HG02759 (cell line): ENCODE measurements at regions not wholly inside any gene's neighbourhood (a gene's known extent, or its start where the extent isn't known, plus 50 kb on each side); places are given as distances from the start of the nearest gene placed in this dataset.
A peak's percentile ranks its signal among the peaks of the same experiment; 100 is the strongest.

Source experiments
- ATAC-seq: cut with Tn5 transposase; IDR thresholded peaks from one replicate; pipeline ENCODE4 v1.9.1; 2021; ENCODE audit warnings: mild to moderate bottlenecking, moderate library complexity; ENCODE audit not compliant: unreplicated experiment

DNA sequence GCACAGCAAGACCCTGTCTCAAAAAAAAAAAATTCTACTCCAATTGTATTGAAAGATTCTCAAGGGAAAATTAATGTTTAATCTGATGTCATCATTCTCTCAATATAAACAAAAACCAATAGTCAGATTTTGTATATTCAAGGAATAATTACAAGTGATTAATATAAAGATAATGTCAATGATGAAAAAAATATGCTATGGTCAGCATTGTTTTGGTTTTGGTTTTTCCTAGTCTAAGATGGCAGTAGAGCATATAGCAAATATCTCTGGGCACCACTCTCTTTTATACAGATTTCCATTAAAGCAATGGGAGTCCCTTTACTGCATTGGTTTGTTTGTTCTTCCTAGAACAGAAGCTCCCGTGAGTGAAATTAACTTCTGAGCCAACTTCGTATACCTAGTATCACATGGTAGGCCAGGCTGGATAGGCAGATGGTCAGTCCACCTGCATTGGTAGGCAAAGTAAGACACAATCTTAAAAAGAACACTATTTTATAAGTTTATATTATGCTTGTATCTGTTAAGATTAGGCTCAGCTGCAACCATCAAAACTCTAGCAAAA lies 523.8 kb upstream of the JARID2 start:
- no peak for ATAC-seq

DNA sequence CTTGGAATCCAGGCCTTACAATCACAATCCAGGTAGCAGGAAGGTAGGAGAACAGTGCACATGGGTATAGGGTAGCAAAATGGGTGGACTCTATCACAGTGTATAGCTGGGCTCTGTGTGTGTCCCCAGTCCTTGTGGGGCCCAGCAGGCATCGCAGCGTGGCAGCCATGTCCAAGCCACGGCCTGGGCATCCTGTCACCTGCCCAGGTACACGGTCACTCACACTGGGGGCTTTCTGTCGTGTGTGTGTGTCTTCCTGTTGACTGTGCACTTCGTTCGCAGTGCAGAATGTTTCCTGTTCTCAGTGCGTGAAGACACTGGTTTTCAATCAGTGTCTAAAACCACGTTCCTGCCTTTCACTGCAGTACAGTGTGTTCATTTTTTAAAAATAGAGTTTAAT lies 523.2 kb upstream of the JARID2 start:
- ATAC-seq: no peak

DNA sequence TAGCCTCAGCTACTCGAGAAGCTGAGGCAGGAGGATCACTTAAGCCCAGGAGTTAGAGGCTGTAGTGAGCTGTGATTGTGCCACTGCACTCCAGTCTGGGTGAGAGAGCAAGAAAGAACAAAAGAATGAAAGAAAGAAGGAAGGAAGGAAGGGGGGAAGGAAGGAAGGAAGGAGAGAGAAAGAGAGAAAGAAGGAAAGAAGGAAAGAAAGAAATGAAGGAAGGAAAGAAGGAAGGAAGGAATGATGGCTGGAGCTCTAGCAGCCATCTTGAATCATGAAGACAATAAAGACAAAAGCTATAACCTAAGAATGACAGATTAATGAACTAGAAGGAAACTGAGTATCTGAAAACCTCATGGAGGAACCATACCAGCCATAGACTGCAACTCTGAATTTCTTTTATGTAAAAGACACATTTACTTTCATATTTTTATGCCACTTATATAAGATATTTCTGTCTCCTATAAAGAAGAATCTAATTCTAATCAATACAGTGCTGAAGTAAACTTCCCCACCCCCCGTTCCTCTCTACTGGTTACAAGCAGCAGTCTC lies 522.3 kb upstream of the JARID2 start:
- ATAC-seq: no peak

DNA sequence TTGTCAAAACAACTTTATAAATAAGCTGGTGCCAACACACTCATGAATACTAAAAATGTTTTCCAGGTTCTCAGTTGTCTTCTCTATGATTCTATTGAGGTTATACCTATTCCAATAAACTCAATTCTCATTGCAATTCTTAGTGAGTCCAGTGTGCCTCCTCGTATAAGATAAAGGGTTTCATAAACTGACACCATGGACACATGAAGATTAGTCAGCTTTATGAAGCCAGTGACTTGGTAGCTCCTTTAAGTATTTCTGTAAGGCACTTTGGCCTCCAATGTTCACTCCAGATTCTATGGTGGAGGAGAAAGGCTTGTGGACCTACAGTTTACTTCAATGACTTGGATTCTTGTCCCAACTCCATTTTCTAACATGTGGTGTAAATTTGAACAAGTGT lies 521.3 kb upstream of the JARID2 start:
- ATAC-seq: no peak

DNA sequence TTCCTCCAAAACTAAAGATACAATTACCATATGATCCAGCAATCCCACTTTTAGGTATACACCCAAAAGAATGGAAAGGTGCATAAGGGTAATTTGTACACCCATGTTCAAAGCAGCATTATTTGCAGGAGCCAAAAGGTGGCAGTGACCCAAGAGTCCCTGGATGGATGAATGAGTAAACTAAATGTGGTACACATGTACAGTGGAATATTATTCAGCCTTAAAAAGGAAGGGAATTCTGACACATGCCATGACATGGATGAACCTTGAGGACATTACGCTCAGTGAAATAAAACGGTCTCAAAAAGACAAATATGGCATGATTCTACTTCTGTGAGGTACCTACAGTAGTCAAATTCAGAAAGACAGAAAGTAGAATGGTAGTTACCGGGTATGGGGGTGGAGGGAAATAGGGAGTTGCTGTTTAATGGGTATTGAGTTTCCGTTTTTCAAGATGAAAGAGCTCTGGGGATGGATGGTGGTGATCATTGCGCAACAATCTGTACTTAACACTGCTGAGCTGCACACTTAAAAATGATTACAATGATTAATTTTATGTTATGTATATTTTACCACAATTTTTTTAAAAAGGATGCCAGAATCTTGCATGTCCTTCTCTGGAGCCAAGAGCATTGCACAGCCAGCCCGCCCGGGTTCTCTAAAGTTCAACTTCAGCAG lies 518.9 kb upstream of the JARID2 start:
- ATAC-seq: no peak

DNA sequence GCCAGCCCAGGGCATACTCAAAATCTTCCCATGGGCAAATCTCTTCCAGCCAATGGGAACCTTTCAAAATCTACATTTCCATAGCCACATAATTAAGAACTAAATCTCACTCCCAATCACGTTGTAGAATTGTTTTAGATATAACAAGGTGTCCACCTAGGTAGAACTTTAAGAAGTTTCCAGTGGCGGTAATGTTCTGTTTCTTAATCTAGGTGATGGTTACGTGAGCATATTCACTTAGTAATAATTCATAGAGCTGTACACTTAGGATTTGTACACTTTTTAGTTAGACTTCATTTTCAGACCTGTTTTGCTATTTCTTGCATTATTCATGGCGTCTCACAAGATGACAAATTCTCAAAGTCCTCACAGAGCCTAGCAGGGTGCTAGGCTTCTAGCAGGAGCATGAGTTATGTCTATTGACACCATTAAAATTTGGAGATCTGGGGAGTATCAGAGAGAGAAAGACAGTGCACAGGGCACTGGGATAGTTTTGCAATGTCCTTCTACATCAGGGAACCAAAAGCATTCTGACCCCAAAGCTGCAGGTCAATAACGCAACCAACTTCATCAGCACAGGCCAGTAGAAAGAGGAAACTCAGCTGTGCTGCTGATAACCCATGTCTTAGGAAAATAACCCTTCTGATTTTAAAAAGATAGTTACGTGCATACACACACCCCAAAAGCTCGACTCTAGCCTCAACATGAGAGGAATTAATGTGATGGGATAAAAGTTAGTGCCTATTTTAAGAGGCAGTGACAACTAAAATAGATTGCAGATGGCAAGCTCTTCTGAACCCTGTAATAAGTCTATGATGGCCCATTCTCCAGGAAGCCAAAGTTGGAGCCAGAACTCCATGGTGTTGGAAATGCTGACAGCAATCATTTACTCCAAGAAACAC lies 518.1 kb upstream of the JARID2 start:
- ATAC-seq: no peak

DNA sequence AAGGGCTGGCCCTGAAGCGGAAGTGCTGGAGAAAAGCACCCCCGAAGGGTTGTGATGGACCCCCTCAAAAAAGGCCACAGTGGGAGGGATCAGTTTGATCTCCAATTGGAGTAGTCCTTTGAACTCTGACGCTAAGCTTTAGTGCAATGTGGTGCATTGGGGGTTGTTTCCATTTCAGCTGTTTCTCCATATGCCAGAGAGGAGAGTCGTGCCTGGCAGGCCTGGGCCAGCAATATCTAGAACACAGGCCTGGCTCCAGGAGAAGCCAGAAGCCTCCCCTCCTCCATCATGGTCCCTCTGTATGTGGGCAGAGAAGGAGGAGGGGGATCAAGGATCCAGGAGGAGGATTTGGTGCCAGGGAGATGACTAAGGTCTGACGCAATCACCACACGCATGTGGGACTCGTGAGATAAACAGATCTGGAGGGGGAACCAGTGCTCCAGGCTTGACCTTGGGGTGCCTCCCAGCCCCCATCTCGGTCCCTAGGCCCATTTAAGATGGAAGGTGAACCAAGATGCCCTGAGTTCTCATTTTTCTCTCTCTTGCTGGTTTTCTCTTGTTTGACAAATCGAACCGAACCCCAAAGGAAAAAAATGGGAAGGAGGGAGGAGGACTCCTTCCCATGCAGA lies 517.4 kb upstream of the JARID2 start:
- ATAC-seq: no peak

DNA sequence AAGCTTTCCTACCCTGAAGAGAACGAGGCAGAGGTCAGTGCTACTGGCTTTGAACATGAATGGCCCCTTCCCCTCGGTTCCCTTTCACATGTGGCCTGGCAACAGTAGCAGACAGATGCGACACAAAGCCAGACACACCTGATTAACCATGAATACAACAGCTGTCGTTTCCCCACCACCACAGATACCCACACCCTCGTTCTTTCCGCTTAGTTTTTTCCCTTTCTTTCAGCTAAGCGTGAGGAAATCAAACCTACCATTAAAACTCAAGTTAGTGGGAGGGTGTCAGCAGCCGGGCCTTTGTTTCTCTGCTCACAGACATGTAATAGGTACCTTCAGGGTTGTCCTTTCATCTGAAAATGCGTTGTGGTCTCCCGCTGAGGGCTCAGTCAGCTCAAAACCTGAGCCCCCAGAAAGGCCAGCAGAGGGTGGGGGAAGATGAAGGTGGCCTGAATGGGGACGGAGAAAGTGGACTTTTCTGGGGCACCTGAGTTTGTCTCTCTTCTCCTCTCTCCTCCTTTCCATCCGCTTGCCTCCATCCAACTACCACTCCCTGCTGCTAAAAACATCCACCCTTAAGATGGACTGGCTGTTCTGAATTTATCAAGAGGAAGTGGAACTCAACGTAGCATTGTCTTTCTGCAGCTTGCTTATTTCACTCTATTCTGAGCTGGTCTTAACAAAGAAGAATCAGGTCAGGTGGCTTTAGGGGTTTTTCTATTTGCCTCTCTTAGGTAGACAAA lies 516.6 kb upstream of the JARID2 start:
- ATAC-seq: peak; percentile 63

DNA sequence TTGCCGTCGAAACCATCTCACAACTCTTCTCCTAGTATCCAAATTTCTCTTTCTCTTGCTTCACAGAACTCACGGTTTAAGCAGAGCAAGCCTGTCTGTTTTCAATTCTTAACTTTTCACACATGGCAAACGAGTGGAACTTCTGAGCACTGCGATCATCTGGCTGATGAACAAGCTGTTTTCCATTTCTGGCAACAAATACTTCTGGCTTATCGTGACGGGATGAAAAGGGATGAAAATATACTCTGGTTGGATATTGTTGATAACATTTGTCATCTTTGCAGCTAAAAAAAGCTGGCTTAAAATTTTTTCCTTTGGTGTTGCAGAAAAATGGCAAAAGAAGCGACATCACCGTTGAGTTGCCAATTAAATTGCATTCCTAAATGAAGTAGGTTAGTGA lies 515.2 kb upstream of the JARID2 start:
- ATAC-seq: no peak

DNA sequence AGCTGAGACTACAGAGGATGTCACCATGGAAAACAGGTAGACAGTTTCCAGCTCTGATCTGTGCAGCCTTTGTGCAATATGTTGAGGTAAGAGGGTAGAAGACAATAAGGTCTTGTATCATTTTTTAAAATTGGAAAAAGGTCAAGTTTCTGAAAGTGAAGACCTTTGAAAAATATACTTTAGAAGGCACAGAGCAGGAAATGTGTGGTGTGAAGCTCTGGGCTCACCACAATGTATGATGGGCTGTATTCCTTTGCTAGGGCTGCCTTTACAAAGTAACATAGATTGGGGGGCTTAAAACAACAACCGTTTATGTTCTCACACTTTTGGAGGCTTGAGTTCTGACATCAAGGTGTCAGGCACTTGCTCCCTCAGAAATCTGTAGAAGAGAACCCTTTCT lies 514.3 kb upstream of the JARID2 start:
- no peak for ATAC-seq

DNA sequence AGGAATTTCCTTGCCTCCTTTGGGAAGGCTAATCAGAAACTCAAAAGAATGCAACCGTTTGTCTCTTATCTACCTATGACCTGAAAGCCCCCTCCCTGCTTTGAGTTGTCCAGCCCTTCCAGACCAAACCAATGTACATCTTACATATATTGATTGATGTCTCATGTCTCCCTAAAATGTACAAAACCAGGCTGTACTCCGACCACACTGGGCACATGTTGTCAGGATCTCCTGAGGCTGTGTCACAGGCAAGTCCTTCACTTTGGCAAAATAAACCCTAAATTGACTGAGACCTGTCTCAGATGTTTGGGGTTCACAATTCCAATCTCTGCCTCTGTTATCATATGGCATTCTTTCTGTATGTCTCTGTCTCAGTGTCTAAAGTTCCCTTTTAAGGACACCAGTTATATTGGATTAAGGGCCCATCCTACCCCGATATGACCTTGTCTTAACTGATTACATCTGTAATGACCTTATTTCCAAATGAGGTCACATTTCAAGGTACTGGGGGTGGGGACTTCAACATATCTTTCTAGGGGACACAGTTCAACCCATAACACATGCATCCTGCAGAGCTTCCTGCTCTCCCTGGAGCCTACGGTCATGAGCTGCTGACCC lies 513.5 kb upstream of the JARID2 start:
- ATAC-seq: no peak

DNA sequence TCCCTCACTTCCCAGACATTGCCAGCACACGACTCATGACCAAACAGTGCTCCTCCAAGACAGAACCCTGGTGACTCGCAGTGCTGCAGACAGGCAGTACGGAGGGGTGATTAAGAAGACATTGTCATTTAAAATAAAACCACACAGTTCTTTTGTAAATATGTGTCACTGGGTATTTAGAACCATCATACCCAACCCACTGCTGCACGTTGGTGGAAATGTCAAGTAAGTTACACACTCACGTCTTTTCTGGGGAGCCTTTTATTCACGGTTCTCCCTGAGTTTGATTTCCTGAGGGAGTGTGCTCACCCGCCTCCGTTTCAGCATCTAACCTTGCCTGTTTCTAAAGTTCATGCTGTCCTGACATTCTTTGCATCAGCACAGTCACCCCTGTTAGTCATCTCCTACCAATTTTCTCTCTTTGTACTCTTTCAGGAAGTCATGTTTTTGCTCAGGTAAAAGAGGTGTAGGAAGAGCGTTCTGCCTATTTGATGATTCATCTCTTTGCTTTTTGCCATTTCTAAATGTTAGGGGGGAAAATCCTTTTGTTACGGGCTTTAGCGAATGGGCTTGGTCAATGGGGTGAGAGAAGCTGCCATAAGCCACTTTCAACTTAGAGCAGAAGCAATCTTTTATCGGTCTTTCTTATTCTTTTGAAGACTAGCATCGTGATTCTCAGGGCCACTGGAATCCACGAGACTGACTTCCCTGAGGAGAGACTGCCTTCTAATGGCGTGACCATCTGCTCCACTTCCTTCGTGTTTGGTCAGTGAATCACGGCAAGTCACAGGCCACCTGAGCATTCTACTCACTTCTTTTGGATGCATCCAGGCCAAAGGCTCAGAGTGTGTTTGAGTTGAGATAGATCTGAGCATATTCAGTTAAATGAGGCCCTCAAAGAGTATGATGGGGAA lies 512.8 kb upstream of the JARID2 start:
- ATAC-seq: no peak

DNA sequence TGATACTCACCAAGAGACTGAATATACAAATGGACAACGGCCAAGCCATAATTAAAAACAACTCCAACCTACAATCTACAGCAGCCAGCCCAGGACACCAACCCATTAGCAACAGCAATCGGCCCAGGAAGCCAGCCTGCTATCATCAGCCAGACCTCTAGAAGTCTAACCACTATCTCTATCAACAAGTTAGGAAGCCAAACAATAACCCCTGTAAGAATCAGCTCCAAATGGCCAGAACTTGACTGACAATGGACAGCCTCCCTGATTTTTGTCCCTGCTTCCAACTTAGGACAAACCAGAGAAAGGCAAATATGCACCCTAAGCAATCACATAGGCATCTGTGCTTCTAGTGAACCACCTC lies 511.8 kb upstream of the JARID2 start:
- no peak for ATAC-seq

DNA sequence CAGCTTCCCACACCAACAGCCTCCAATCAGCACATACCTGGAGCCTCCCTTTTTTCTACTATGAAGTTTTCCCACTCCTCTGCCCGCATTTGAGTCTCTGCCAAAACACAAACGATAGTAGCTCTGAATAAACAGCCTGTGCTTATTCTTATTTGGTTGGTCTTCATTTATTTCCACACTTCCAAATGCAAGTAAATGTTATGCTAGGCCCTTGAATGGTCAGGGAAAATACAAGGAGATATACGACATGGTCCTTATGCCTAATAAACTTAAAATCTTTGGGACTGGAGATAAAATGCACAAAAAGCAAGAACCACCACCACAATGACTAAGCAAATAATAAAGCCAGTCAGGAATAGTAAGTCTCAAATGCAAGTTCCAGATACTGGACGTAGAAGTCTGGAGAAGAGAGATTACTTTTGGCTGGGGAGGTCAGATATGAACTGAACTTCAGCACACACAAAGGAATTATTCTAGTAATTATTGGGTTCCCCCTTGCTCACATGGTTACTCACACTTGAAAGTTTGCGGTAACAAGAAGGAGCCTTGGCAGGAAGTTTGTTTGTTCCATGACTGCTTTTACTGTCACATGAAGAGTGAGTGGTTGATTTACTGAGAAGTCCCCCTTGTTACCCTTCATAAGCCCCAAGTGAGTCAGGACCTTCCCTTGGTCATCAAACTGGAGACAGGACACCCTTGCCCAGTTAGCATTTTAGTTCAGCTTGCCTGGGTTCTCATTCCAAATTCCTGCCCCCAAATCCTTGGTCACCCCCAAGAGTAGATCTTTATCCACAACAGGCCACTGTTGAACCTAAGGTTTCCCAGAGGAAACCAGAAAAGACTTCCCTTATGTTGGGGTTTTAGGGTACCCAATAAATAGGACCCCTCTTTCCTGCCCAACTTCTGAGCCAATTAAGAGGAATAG lies 511.2 kb upstream of the JARID2 start:
- peak; percentile 88 for ATAC-seq

DNA sequence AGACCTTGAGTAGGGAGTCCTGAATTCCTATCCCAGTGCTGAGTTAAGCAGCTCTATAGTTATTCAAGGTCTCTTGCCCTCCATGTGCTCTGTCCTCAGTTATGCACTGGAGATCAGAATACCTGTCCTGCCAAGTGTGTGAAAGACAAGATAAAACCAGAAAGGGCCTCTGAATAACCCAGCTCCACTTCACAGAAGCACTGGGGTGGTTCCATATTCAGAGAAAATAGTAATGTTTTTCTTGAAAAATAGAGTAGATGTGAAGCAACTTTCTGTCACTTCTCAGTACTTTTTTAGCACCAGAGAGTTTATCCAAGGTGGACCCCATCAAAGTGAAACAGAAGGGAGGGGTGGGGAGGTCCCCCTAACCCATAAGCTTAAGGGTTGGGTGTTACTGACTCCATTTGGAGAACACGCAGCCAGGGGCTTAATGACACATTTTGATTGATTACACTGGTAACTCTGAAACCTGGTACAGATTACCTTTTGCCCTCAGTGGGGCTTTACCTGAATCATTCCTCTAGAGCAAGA lies 509.8 kb upstream of the JARID2 start:
- no peak for ATAC-seq

DNA sequence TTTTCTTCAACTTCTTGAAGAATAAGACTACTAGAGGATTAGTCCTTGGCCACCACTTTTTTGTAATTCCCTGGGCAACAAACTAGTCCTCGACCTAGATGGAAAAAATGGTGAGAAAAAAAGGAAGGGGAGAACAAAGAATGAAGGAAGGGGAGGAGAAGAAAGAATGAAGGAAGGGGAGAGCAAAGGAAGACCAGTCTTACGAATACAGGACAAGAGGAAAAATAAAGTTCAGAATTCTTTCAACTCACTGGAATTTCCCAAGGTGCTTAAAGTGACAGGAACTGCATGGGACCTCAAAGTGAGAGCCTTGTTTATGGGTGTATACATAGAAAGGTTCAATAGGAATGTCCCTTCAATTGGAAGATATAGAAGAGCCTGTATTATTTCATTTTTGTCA lies 509.3 kb upstream of the JARID2 start:
- no peak for ATAC-seq

DNA sequence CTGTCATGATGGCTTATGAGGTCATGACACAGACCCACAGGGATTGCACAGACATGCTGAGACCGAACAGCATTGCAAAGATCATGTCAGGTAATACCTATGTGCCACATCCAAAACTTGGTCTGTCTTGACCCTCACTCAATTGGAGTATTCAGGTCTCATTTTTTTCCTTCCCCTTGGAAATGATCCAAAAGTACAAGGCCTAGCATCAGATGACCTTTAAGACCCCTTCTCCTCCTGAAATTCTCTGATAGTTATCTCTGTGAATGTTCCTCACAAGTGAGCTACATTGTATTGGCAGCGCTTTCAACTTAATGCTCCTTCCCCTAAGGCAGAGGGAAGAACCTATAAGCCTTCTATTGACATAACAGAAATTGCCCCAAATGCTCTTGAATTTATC lies 507.4 kb upstream of the JARID2 start:
- no peak for ATAC-seq

DNA sequence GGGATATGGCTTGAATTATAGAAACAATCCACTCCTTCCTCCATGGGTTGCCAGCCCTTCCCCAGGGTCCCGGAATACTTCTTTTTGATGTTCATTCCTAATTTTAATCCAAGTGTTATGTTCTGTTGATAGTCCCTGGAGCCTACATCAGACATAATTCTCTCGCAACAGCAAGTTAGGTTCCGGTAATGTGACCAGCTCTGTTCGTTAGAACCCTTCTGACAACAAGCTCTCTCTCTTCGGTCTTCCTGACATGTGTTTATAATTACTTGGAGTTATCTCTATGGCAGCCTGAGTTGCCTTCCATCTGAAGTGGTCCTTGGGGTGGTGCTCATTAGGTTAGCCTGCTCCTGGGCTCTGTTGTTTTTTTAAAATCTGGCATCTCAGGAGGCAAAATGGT lies 506.9 kb upstream of the JARID2 start:
- ATAC-seq: no peak
